ENCODE measurements at regions not wholly inside any gene's neighbourhood (a gene's known extent, or its start where the extent isn't known, plus 50 kb on each side); places are given as distances from the start of the nearest gene placed in this dataset.
"Not testable (repeated sequence)": the region's sequence is repeated elsewhere in the genome, so short reads cannot be mapped to it uniquely, and the experiment has no call there.

DNA sequence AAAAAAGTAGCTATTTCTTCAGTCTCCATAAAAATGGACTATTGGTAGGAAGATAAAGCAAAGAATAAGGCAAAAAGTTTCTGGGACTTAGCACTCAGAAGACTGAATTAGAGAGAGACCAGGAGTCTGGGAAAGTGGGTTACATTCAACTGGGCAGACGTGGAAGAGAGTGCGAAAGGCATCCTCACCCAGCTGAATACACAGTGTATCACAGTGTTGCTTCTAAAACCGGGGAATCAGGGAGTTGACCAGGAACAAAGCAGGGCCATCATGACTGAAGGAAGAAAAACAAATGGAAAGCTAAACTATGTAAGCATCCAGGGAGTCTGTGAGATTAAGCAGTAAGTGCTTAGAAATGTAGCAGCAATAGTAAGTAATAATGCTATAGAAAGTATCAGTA is 452.9 kb upstream of the MAN1A1 start:
- DNase-seq (ENCODE audit: low spot score), result no peak

DNA sequence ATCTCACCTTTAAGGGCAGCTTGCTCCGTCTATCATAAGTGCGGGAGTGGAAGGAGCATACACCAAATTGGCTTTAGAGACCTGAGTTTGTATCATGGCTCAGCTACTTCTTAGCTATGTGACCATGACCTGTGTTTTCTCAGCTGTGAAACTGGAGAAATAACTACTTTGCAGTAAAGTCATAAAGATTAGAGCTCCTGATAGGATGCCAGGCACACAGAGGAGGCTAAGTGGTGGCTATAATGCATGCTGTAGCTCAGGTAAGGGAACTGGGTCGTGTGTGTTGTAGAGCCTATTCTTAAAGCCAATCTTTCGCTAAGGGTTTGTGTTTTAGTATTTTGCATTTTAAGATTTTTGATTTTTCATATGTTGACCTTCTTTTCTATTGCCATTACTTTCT is 451.5 kb upstream of the MAN1A1 start:
- no peak for DNase-seq (ENCODE audit: low spot score)

DNA sequence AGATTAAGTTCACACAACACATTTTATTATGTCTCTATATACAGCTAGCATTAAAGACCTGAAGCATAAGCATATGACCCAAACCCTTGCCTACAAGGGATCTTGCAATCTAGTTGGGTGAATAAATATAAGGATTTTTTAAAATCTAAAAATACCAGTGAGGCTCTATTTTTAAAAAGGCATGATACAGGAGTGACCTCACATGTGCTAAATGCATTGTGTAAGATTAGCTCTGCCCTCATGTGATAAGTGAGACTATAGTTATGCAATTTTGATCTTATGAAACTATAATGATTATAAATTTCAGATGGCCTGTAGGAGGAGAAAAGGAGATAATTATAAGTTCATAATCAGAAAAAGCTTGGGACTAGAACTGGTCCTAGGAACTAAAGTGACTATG is 451.0 kb upstream of the MAN1A1 start:
- no peak for DNase-seq (ENCODE audit: low spot score)

- no peak for DNase-seq (ENCODE audit: low spot score)
These were observed 450.3 kb upstream of the MAN1A1 start for GRCh38 chr6:119799596-119800509.

- no peak for DNase-seq (ENCODE audit: low spot score)
These were observed 442.2 kb upstream of the MAN1A1 start for GRCh38 chr6:119791736-119792135.

DNA sequence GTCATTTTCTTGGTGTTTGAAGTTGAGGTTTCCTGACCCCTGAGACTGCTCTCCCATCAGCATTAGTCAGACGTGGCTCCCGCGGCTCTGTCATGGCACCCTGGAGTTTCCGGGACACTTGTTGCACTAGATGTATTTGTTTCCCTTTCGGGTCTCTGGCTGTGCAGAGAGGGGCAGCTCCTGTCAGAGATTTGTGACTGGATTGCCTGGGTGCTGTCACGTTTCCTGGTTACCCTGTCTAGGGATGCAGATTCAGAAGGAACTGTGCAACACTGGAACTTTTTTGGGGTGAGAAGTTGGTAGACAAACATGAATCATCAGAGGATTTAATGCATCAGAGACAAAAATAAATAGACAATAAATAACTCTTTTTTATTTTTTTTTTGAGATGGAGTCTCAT is 431.8 kb upstream of the MAN1A1 start:
- DNase-seq (ENCODE audit: low spot score), result no peak

GRCh38 chr6:119768201-119768600 is 418.6 kb upstream of the MAN1A1 start:
- DNase-seq (ENCODE audit: low spot score), result no peak

- DNase-seq (ENCODE audit: low spot score), result no peak
These were observed 415.5 kb upstream of the MAN1A1 start for GRCh38 chr6:119764927-119765681.

DNA sequence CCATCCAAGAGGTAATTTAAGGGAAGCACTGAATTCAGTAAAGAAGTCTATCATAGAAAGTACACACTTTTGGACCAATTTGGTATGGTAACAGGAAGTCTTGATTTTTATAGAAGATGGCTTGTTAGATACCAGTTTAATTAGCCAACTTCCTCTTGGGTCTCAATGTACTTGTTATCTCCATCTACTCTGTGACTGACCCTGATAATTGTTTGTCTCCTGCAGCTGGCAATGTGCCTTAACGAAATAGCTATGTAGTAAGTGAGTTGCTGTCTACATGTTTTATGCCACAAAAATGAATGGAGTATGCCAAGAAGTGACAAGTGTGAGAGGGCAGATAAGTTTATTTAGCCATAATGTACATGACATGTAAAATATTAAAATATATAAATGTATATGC is 410.5 kb upstream of the MAN1A1 start:
- DNase-seq (ENCODE audit: low spot score), result no peak

DNA sequence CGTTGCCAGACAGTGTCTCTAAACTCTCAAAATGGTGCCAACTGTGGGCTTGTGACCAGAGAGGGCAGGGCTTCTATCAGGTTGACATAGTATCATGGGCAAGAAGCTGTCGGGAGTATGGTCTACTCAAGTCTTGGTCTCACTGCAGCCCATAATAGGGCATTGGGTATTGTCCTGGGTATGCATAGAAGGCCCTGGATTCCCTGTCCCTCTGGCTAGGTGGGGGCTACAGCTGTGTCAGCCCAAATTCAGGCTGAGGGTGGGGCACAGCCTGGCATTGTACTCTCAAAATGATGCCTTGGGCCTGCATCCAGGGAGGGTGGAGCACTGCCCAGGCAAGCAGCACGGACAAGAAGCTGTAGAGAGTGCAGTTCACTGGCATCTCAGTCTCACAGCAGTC is 408.8 kb upstream of the MAN1A1 start:
- no peak for DNase-seq (ENCODE audit: low spot score)

- no peak for DNase-seq (ENCODE audit: low spot score)
These were observed 407.9 kb upstream of the MAN1A1 start for GRCh38 chr6:119757467-119757866.

DNA sequence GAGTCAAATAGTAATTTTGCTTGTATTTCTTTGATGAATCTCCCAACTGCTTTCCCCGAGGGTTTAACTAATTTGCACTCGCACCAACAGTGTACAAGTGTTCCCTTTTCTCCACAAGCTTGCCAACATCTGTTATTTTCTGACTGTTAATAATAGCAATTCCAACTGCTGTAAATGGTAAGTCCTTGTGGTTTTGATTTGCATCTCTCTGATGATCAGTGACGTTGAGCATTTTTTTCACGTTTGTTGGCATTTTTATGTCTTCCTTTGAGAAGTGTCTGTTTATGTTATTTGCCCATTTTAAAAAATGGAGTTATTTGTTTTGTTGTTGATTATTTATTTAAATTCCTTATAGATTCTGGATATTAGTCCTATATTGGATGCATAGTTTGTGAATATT is 399.8 kb upstream of the MAN1A1 start:
- no peak for DNase-seq (ENCODE audit: low spot score)

DNA sequence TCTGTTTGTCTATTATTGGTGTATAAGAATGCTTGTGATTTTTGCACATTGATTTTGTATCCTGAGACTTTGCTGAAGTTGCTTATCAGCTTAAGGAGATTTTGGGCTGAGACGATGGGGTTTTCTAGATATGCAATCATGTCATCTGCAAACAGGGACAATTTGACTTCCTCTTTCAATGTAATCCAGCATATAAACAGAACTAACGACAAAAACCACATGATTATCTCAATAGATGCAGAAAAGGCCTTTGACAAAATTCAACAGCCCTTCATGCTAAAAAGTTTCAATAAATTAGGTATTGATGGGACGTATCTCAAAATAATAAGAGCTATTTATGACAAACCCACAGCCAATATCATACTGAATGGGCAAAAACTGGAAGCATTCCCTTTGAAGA is 399.0 kb upstream of the MAN1A1 start:
- not testable (repeated sequence) for DNase-seq (ENCODE audit: low spot score)

GRCh38 chr6:119742188-119742803 is 392.7 kb upstream of the MAN1A1 start:
- DNase-seq (ENCODE audit: low spot score), result no peak

DNA sequence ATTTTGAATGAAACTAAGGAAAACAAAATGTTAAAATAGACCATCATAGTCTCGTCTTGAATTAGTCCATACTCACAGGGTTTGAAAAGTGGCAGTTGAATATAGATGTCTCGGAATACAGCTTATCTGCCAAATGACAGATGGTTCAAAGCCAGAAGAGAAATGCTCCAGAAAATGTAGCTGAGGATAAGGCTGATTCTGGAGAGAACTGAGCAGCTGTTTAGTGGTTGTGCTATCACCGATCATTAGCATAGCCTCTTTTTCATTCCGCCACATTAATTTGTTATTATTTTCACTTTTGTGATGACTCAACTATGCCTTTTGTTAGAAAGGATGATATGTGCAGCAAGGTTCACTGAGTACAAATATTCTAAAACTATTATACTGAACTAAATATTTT is 390.2 kb upstream of the MAN1A1 start:
- no peak for DNase-seq (ENCODE audit: low spot score)

GRCh38 chr6:119738425-119738824 is 388.9 kb upstream of the MAN1A1 start:
- no peak for DNase-seq (ENCODE audit: low spot score)

DNA sequence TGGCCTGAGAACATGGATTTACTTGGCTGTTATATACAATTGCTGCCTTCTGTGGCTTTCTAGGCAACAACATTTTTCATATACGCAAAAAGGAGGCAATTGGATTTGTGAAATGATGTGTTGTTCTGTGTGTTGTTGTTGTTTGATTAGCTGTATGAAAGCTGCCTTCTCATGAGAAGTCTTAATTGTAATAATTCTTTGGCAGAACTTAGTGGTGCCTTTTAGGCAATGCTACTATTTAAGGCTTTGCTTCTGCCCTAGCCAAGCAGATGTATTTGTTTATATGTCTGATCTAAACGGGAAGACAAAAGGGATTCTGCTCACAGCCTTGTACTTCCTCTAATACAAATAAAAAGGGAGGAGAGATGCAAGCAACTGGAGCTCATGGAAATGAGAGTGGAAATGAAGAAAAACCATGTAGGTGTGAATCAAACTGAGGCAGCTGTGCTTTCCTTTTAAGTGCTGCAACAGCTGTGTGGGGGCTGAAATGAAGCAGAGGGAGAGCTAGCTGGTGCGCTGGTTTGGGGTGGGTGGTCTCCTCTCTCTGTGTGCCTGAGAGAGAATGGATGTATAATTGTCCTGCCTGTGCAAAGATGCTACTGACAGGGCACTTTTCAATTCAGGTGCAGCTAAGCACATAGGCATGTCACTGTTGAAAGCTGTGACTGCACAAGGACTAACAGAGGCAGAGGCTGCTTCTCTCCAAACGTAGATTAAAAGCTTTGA is 386.9 kb upstream of the MAN1A1 start:
- peak; percentile 26 for DNase-seq (ENCODE audit: low spot score)

GRCh38 chr6:119735530-119735929 is 386.0 kb upstream of the MAN1A1 start:
- no peak for DNase-seq (ENCODE audit: low spot score)

DNA sequence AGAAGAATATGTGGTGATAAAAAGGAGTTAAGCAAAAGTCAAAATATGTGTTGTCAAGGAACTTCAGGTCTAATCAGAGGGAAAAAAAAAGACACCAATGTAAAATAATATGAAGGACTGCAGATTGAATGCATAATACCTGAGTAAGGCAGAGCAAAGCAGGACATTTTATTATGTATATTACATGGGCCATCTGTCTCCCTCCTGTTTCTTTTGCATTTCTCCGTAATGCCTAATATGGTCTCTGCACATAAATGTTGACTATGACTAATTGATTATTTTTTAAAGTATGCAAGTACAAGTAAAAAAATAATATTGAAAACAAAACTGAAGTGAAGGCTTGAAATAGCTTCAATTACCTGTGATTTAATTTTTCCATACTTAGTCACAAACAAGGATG is 384.7 kb upstream of the MAN1A1 start:
- DNase-seq (ENCODE audit: low spot score), result no peak

DNA sequence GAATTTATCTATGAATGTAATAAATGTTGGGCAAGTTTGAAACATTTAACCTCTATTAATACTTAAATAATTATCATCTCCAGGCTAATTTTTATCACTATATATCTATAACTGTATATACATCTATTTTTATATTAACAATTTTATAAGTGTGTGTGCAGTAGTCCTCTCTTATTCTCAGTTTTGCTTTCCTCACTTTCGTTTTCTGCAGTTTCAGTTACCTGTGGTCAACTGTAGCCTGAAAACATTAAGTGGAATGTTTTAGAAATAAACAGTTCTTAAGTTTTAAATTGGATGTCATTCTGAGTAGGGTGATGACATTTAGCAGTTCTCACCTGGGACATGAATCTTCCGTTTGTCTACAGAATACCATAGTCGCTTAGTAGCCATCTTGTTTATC is 379.4 kb upstream of the MAN1A1 start:
- no peak for DNase-seq (ENCODE audit: low spot score)

GRCh38 chr6:119728220-119728750 is 378.7 kb upstream of the MAN1A1 start:
- no peak for DNase-seq (ENCODE audit: low spot score)
